HFF-Myc (cell line): ENCODE measurements at regions not wholly inside any gene's neighbourhood (a gene's known extent, or its start where the extent isn't known, plus 50 kb on each side); places are given as distances from the start of the nearest gene placed in this dataset.

ENCODE experiments used
- DNase-seq: peaks from one replicate; pipeline ENCODE4 v3.0.0-alpha.2; 2011; ENCODE audit warnings: low read depth; ENCODE audit errors: extremely low read depth
- H3K4me3 ChIP-seq: replicated peaks from 2 replicates; pipeline ENCODE4 v1.5.1; 2011; ENCODE audit warnings: low read depth, mild to moderate bottlenecking, control low read depth, low read length
- CTCF ChIP-seq: IDR thresholded peaks from 2 replicates; pipeline ENCODE4 v1.5.1; 2012; ENCODE audit warnings: mild to moderate bottlenecking, low read depth, low read length, control low read depth; ENCODE audit errors: missing control alignments

GRCh38 chr6:168909288-168909687 lies 344.4 kb downstream of the THBS2 start:
- H3K4me3 ChIP-seq: no peak overlapping the region
- TF ChIP-seq CTCF: no peak
- DNase-seq: no peak

GRCh38 chr6:168908887-168909286 lies 344.8 kb downstream of the THBS2 start:
- peak; percentile 5 for TF ChIP-seq CTCF

GRCh38 chr6:168908166-168908565 lies 345.5 kb downstream of the THBS2 start:
- no peak for DNase-seq
- H3K4me3 ChIP-seq: no peak overlapping the region
- no peak for TF ChIP-seq CTCF

More at GRCh38 chr6:168908887-168909286, 344.8 kb downstream of the THBS2 start:
- no peak overlapping the region for H3K4me3 ChIP-seq
- DNase-seq: no peak

- DNase-seq: no peak
- H3K4me3 ChIP-seq: no peak overlapping the region
- no peak for TF ChIP-seq CTCF
Measured at GRCh38 chr6:168906391-168906790, 347.3 kb downstream of the THBS2 start.

GRCh38 chr6:168905451-168906090 lies 348.1 kb downstream of the THBS2 start:
- no peak for TF ChIP-seq CTCF
- DNase-seq: no peak
- H3K4me3 ChIP-seq: no peak overlapping the region

- no peak for TF ChIP-seq CTCF
- no peak overlapping the region for H3K4me3 ChIP-seq
- no peak for DNase-seq
Measured at GRCh38 chr6:168903613-168904345, 349.9 kb downstream of the THBS2 start.

- no peak overlapping the region for H3K4me3 ChIP-seq
- TF ChIP-seq CTCF: no peak
- DNase-seq: no peak
Measured at GRCh38 chr6:168902075-168902474, 351.6 kb downstream of the THBS2 start.
